Endothelial cell of umbilical vein (primary cell): ENCODE measurements at regions not wholly inside any gene's neighbourhood (a gene's known extent, or its start where the extent isn't known, plus 50 kb on each side); places are given as distances from the start of the nearest gene placed in this dataset.

Experiments used
- BruUV-seq: library from RNA; stranded (reverse); fragments of 400-500 nt; replicated peaks from 2 replicates; lab custom pipeline; 2021; lab: Mats Ljungman, UMichigan
- CTCF ChIA-PET: fragments of 300-600, 350-600 bp; sonication (Branson Sonifier 250); formaldehyde crosslinking; loops from one replicate; lab custom pipeline; 2021; ENCODE audit warnings: antibody characterized with exemption, inconsistent platforms; lab: Charles Lee
- POLR2A ChIA-PET: fragments of 300-600, 350-600 bp; sonication (Branson Sonifier 250); formaldehyde crosslinking; loops from one replicate; lab custom pipeline; 2021; ENCODE audit warnings: antibody characterized with exemption, inconsistent platforms; lab: Charles Lee
- DNase-seq: peaks from one replicate; pipeline ENCODE4 v3.0.0-alpha.2; 2011; ENCODE audit warnings: low read depth, low spot score
- FAIRE-seq: peaks from 2 replicates; lab custom pipeline; 2011; peaks lifted over from hg19 to GRCh38; lab: Jason Lieb, UNC
- H2AFZ ChIP-seq: 2 replicates; pipeline ENCODE4 v1.6.0; 2012; ENCODE audit warnings: low read depth, low read length, control low read depth, inconsistent platforms
- H3K27ac ChIP-seq: 2 replicates; pipeline ENCODE4 v1.5.1; 2011; ENCODE audit warnings: low read depth, mild to moderate bottlenecking, control low read depth, low read length, moderate library complexity; ENCODE audit not compliant: insufficient read depth
- H3K27me3 ChIP-seq, 2 experiments: 2 replicates each; pipeline versions ENCODE4 v1.6.0 to v1.6.1; 2011; ENCODE audit warnings: low read length in 2 of 2, mixed read lengths in 1 of 2; ENCODE audit not compliant: control insufficient read depth in 2 of 2, insufficient read depth in 2 of 2
- H3K36me3 ChIP-seq, 2 experiments: 2 replicates in 1 of 2; 3 replicates in 1 of 2; pipeline ENCODE4 v1.5.1; 2011; ENCODE audit warnings: low read length in 2 of 2, mild to moderate bottlenecking in 1 of 2, moderate library complexity in 1 of 2; ENCODE audit not compliant: control insufficient read depth in 2 of 2, insufficient read depth in 2 of 2; ENCODE audit errors: extremely low read depth in 1 of 2
- H3K4me1 ChIP-seq: 3 replicates; pipeline ENCODE4 v1.5.1; 2011; ENCODE audit warnings: mild to moderate bottlenecking, low read length; ENCODE audit not compliant: control insufficient read depth, insufficient read depth; ENCODE audit errors: extremely low read depth
- H3K4me2 ChIP-seq: 2 replicates; pipeline ENCODE4 v1.6.1; 2011; ENCODE audit warnings: low read length, control low read depth, mixed read lengths; ENCODE audit not compliant: insufficient read depth
- H3K4me3 ChIP-seq, 3 experiments: fragments of 200-600 bp in 1 of 3; sonication (generic), shearing (Covaris generic) in 1 of 3; replicated peaks in 1 of 3; 2 replicates each; pipeline ENCODE4 v1.5.1; 2011 to 2016; ENCODE audit warnings: control low read depth in 3 of 3, low read length in 3 of 3, mild to moderate bottlenecking in 2 of 3, inconsistent platforms in 1 of 3, low read depth in 1 of 3, moderate library complexity in 1 of 3; ENCODE audit not compliant: insufficient read depth in 1 of 3
- H3K79me2 ChIP-seq: 2 replicates; pipeline ENCODE4 v1.6.0; 2012; ENCODE audit warnings: low read length, inconsistent platforms; ENCODE audit not compliant: control insufficient read depth, insufficient read depth
- H3K9ac ChIP-seq: replicated peaks from 2 replicates; pipeline ENCODE3; 2011; ENCODE audit warnings: low read length, control low read depth; ENCODE audit not compliant: insufficient read depth; ENCODE audit errors: extremely low read depth
- H3K9me1 ChIP-seq: replicated peaks from 3 replicates; pipeline ENCODE4 v1.6.0; 2011; ENCODE audit warnings: mild to moderate bottlenecking, low read length; ENCODE audit not compliant: control insufficient read depth, insufficient read depth; ENCODE audit errors: extremely low read depth
- H3K9me3 ChIP-seq: replicated peaks from 2 replicates; pipeline ENCODE4 v1.5.1; 2012; ENCODE audit warnings: low read length, inconsistent platforms; ENCODE audit not compliant: control insufficient read depth, insufficient read depth
- H4K20me1 ChIP-seq: replicated peaks from 2 replicates; pipeline ENCODE3; 2011; ENCODE audit warnings: mild to moderate bottlenecking, low read length; ENCODE audit not compliant: control insufficient read depth, insufficient read depth; ENCODE audit errors: extremely low read depth
- EZH2 ChIP-seq: IDR thresholded peaks from 2 replicates; pipeline ENCODE4 v1.6.1; 2012; ENCODE audit warnings: borderline replicate concordance, low read depth, mild to moderate bottlenecking, moderate library complexity, low read length, inconsistent platforms; ENCODE audit not compliant: severe bottlenecking
- FOS ChIP-seq: IDR thresholded peaks from 2 replicates; pipeline ENCODE4 v1.6.1; 2011; ENCODE audit warnings: mild to moderate bottlenecking, low read length, moderate library complexity, borderline replicate concordance; ENCODE audit not compliant: insufficient read depth
- GATA2 ChIP-seq: IDR thresholded peaks from 2 replicates; pipeline ENCODE4 v1.7.0; 2011; ENCODE audit warnings: low read depth, mild to moderate bottlenecking, moderate library complexity, mixed read lengths, low read length; ENCODE audit not compliant: insufficient read length, insufficient read depth
- JUN ChIP-seq: IDR thresholded peaks from 2 replicates; pipeline ENCODE4 v1.6.1; 2011; ENCODE audit warnings: borderline replicate concordance, low read depth; ENCODE audit not compliant: insufficient read length, insufficient read depth
- MYC ChIP-seq: IDR thresholded peaks from one replicate; pipeline ENCODE4 v1.6.1; 2011; ENCODE audit warnings: mild to moderate bottlenecking, low read depth, low read length
- POLR2A ChIP-seq: IDR thresholded peaks from 2 replicates; pipeline ENCODE4 v1.6.1; 2012; ENCODE audit warnings: low read depth, mild to moderate bottlenecking, control low read depth, low read length
- POLR2AphosphoS5 ChIP-seq: IDR thresholded peaks from 2 replicates; pipeline ENCODE4 v1.6.1; 2012; ENCODE audit warnings: low read depth, mild to moderate bottlenecking, control low read depth, low read length, moderate library complexity; ENCODE audit not compliant: insufficient read depth
- dilution Hi-C: fragments of 300-500 bp; cut with MboI; formaldehyde crosslinking; loops from one replicate; pipeline ENCODE4 v1.15.0; 2019; ENCODE audit warnings: low sequenced_read_pairs; ENCODE audit not compliant: extremely low pct_ligation_motif_present
- intact Hi-C: fragments of 100-400 bp; cut with micrococcal nuclease; formaldehyde crosslinking; loops from one replicate; pipeline ENCODE4 v1.10.0; 2022
- TF ChIP-seq, protein P1 (sequence below), 2 donors: IDR thresholded peaks; 1 replicate in 1 of 2; 2 replicates in 1 of 2; pipeline ENCODE4 v1.5.1; 2011; ENCODE audit warnings: low read length in 2 of 2, mild to moderate bottlenecking in 2 of 2, moderate library complexity in 2 of 2, control low read depth in 1 of 2, inconsistent platforms in 1 of 2, low read depth in 1 of 2; ENCODE audit not compliant: insufficient read depth in 1 of 2; ENCODE audit errors: extremely low read depth in 1 of 2
- TF ChIP-seq, protein P2 (sequence below): IDR thresholded peaks from 2 replicates; pipeline ENCODE4 v1.6.1; 2011; ENCODE audit not compliant: insufficient read depth, insufficient read length

GRCh38 chr13:48827709-48828108, 148.0 kb upstream of the FNDC3A start:
- no peaks in the 10 kb centered on the region for H3K79me2 ChIP-seq
- no peak overlapping the region for H2AFZ ChIP-seq
- no peaks in the 10 kb centered on the region for H4K20me1 ChIP-seq
- POLR2A ChIA-PET, result no interaction called here
- no peaks in the 10 kb centered on the region for H3K9me3 ChIP-seq
- dilution Hi-C loops, result no loop called here
- H3K9ac ChIP-seq, result no peak overlapping the region
- CTCF ChIA-PET, result no interaction called here
- no peaks in the 10 kb centered on the region for H3K9me1 ChIP-seq
- FAIRE-seq (no peak), DNase-seq (no peak)
- H3K27ac ChIP-seq, result no peak overlapping the region
- TF ChIP-seq GATA2, result no peak
- no peak for TF ChIP-seq FOS
- TF ChIP-seq, protein P1, sequence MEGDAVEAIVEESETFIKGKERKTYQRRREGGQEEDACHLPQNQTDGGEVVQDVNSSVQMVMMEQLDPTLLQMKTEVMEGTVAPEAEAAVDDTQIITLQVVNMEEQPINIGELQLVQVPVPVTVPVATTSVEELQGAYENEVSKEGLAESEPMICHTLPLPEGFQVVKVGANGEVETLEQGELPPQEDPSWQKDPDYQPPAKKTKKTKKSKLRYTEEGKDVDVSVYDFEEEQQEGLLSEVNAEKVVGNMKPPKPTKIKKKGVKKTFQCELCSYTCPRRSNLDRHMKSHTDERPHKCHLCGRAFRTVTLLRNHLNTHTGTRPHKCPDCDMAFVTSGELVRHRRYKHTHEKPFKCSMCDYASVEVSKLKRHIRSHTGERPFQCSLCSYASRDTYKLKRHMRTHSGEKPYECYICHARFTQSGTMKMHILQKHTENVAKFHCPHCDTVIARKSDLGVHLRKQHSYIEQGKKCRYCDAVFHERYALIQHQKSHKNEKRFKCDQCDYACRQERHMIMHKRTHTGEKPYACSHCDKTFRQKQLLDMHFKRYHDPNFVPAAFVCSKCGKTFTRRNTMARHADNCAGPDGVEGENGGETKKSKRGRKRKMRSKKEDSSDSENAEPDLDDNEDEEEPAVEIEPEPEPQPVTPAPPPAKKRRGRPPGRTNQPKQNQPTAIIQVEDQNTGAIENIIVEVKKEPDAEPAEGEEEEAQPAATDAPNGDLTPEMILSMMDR (IDR thresholded peaks at IDR 0.05; ENCODE audit: extremely low read depth in 1 of 2, insufficient read depth in 1 of 2, low read depth in 1 of 2, low read length in 2 of 2), result no peak
- TF ChIP-seq POLR2AphosphoS5, result no peak
- TF ChIP-seq, protein P2, sequence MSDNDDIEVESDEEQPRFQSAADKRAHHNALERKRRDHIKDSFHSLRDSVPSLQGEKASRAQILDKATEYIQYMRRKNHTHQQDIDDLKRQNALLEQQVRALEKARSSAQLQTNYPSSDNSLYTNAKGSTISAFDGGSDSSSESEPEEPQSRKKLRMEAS, result no peak
- TF ChIP-seq MYC, result no peak
- TF ChIP-seq JUN, result no peak
- no peak for TF ChIP-seq EZH2
- TF ChIP-seq POLR2A, result no peak
- no peak overlapping the region for H3K4me2 ChIP-seq
- no peaks in the 10 kb centered on the region for H3K36me3 ChIP-seq
- H3K4me3 ChIP-seq, result no peak overlapping the region
- no TSS peak for BruUV-seq
- H3K27me3 ChIP-seq, result no peaks in the 10 kb centered on the region
- H3K4me1 ChIP-seq, result no peaks in the 10 kb centered on the region
- intact Hi-C loops, result no loop called here
